Esophagus muscularis mucosa (tissue), 4 donors: ENCODE measurements at regions not wholly inside any gene's neighbourhood (a gene's known extent, or its start where the extent isn't known, plus 50 kb on each side); places are given as distances from the start of the nearest gene placed in this dataset.

Experiments
- DNase-seq: peaks from one replicate; pipeline ENCODE4 v3.0.0-alpha.2; 2017; ENCODE audit errors: extremely low spot score
- H3K27ac ChIP-seq, 4 donors: fragments of 200-600 bp; sonication (generic); replicated peaks in 1 of 4; 1 replicate in 3 of 4; 2 replicates in 1 of 4; pipeline ENCODE4 v1.5.1; 2016 to 2019; ENCODE audit warnings: mild to moderate bottlenecking in 1 of 4
- H3K27me3 ChIP-seq, 4 donors: fragments of 200-600 bp; sonication (generic); one replicate each; pipeline versions ENCODE4 v1.5.1 to v1.6.0; 2016 to 2019
- H3K36me3 ChIP-seq, 4 donors: fragments of 200-600 bp; sonication (generic); one replicate each; pipeline ENCODE4 v1.5.1; 2016 to 2019
- H3K4me1 ChIP-seq, 4 donors: fragments of 200-600 bp; sonication (generic); one replicate each; pipeline ENCODE4 v1.5.1; 2016 to 2019
- H3K4me3 ChIP-seq, 4 donors: fragments of 200-600 bp; sonication (generic); 1 replicate in 2 of 4; 2 replicates in 2 of 4; pipeline ENCODE4 v1.5.1; 2016 to 2019; ENCODE audit warnings: mild to moderate bottlenecking in 4 of 4, moderate library complexity in 1 of 4
- H3K9me3 ChIP-seq, 4 donors: fragments of 200-600 bp; sonication (generic); 1 replicate in 3 of 4; 2 replicates in 1 of 4; pipeline ENCODE4 v1.5.1; 2016 to 2019
- EP300 ChIP-seq: sonication (generic); formaldehyde crosslinking; IDR thresholded peaks from one replicate; pipeline ENCODE4 v1.6.1; 2017; ENCODE audit warnings: antibody characterized with exemption
- POLR2A ChIP-seq: fragments of 450-650 bp; IDR thresholded peaks from one replicate; pipeline ENCODE4 v1.6.1; 2017; ENCODE audit warnings: antibody characterized with exemption, moderate library complexity, mild to moderate bottlenecking, low read depth
- POLR2AphosphoS5 ChIP-seq, 2 donors: sonication (generic); formaldehyde crosslinking; IDR thresholded peaks; one replicate each; pipeline ENCODE4 v1.6.1; 2017; ENCODE audit warnings: antibody characterized with exemption in 2 of 2
- WGBS: methylation state at CpG from one replicate; pipeline ENCODE4 v1.1.5; 2018; 5-methylcytosine and 5-hydroxymethylcytosine counted together
- intact Hi-C: fragments of 100-400 bp; cut with DNase I; formaldehyde crosslinking; loops from one replicate; pipeline ENCODE4 v1.15.1; 2023
- TF ChIP-seq, protein P1 (sequence below), 3 experiments: fragments of 200-600 bp in 2 of 3; fragments of 450-650 bp in 1 of 3; sonication (generic) in 2 of 3; IDR thresholded peaks; one replicate each; pipeline ENCODE4 v1.5.1; 2017 to 2019; ENCODE audit warnings: antibody characterized with exemption in 3 of 3, mild to moderate bottlenecking in 2 of 3, moderate library complexity in 1 of 3

DNA sequence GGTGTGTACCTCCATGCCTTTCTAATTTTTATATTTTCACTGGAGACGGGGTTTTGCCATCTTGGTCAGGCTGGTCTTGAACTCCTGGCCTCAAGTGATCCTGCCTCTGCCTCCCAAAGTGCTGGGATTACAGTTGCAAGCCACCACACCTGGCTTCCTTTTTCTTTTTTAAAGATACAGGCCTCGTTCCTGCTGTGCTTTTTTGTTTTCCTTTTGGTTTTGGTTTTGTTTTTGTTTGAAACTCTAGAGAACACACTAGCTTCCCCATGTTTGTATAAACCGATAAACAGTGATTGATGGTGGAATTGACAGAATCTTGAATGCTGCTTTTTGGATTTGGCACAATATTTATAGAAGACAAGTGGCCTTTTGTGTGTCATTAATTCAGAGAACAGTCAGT lies 1603.4 kb downstream of the MAT2B start:
- Histone ChIP-seq H3K9me3 (no peaks in the 10 kb centered on the region), H3K27me3 (no peaks in the 10 kb centered on the region), H3K4me1 (no peaks in the 10 kb centered on the region), H3K4me3 (no peak overlapping the region), H3K36me3 (no peaks in the 10 kb centered on the region), H3K27ac (no peak overlapping the region)
- TF ChIP-seq POLR2A (no peak), POLR2AphosphoS5 (IDR thresholded peaks at IDR 0.05) (no peak), EP300 (no peak)
- TF ChIP-seq, protein P1, sequence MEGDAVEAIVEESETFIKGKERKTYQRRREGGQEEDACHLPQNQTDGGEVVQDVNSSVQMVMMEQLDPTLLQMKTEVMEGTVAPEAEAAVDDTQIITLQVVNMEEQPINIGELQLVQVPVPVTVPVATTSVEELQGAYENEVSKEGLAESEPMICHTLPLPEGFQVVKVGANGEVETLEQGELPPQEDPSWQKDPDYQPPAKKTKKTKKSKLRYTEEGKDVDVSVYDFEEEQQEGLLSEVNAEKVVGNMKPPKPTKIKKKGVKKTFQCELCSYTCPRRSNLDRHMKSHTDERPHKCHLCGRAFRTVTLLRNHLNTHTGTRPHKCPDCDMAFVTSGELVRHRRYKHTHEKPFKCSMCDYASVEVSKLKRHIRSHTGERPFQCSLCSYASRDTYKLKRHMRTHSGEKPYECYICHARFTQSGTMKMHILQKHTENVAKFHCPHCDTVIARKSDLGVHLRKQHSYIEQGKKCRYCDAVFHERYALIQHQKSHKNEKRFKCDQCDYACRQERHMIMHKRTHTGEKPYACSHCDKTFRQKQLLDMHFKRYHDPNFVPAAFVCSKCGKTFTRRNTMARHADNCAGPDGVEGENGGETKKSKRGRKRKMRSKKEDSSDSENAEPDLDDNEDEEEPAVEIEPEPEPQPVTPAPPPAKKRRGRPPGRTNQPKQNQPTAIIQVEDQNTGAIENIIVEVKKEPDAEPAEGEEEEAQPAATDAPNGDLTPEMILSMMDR (IDR thresholded peaks at IDR 0.05) = no peak
- intact Hi-C loops = no loop called here
- WGBS = 59% methylated on average over 3 of the region's 3 CpGs
- DNase-seq = no peak

DNA sequence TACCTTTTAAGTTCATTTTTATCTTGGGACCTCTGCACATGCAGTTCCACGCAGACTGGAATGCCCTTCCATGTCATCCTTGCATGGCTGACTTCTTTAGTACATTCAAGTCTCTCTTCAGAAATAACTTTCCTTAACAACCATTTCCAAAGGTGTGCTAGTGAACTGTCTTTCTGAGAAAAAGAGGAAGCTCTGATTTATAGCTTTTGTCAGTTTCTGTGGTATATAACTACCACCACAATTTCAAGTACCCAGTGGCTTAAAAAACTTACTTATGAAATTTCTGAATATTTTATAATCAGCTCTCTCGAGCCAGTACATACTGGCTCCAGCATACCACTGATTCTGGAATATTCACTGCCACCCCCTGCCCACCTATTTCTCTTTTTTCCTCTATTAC lies 1613.8 kb downstream of the MAT2B start:
- intact Hi-C loops = no loop called here
- no peak for DNase-seq
- Histone ChIP-seq H3K27me3 (no peaks in the 10 kb centered on the region), H3K36me3 (no peaks in the 10 kb centered on the region), H3K9me3 (no peaks in the 10 kb centered on the region), H3K4me1 (peaks cover 0 to 33% (median 29%) of the 10 kb centered on the region in 4 donors), H3K4me3 (no peak overlapping the region), H3K27ac (no peak overlapping the region)
- TF ChIP-seq POLR2AphosphoS5 (IDR thresholded peaks at IDR 0.05) = no peak
- no peak for TF ChIP-seq EP300
- TF ChIP-seq, protein P1 (IDR thresholded peaks at IDR 0.05) = no peak
- TF ChIP-seq POLR2A = no peak
- WGBS = 90% methylated on average over 2 of the region's 2 CpGs

DNA sequence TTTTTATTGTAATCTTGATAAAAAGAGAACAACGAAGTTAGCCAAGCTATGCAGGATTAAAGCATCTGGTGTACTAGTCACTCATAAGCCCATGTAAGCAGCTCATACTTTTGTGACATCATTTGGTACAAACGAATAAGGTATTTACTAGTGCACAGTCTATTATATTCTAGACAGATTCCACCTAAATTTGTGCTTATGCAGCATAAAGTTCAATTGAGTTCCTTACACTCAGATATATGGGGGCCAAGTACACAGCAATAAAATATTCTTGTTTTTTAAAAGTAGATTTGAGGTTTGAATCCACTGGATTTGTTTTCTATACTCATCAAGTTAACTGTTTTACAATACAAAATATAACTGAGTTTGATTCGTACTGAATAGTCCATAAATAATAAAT lies 1621.2 kb downstream of the MAT2B start:
- DNase-seq = no peak
- no peaks in the 10 kb centered on the region for H3K27me3 ChIP-seq
- no peak for TF ChIP-seq POLR2A
- no peak for TF ChIP-seq POLR2AphosphoS5 (IDR thresholded peaks at IDR 0.05)
- TF ChIP-seq, protein P1 (IDR thresholded peaks at IDR 0.05) = no peak
- no peak for TF ChIP-seq EP300
- WGBS = 81% methylated on average over 3 of the region's 3 CpGs
- H3K4me3 ChIP-seq = no peak overlapping the region
- H3K27ac ChIP-seq = no peak overlapping the region
- H3K4me1 ChIP-seq = peaks cover 0 to 13% (median 13%) of the 10 kb centered on the region in 4 donors
- intact Hi-C loops = no loop called here
- no peaks in the 10 kb centered on the region for H3K36me3 ChIP-seq
- no peaks in the 10 kb centered on the region for H3K9me3 ChIP-seq

DNA sequence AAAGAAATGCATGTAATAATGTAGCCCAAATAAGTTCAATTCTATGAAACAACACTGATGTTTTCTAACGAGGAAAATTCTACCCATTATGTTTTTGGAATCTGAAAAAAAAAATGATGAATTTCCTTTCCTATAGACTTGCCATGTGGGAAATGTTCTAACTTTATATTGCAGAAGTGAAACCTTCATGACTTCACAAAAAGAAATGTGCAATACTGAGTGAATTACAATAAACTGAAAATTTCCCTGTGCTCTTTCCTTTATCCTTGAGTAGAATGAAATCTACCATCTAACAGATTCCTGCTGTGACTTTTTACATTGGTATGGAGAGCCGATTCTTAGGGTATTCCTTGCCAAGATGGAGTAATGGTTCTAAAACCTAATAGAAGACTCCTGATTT lies 1622.5 kb downstream of the MAT2B start:
- H3K4me1 ChIP-seq = peaks cover 0 to under 1% (median 0%) of the 10 kb centered on the region in 4 donors
- DNase-seq = no peak
- TF ChIP-seq, protein P1 (IDR thresholded peaks at IDR 0.05) = no peak
- no peak for TF ChIP-seq POLR2AphosphoS5 (IDR thresholded peaks at IDR 0.05)
- no peak for TF ChIP-seq EP300
- TF ChIP-seq POLR2A = no peak
- H3K9me3 ChIP-seq = no peaks in the 10 kb centered on the region
- H3K4me3 ChIP-seq = no peak overlapping the region
- no peaks in the 10 kb centered on the region for H3K27me3 ChIP-seq
- intact Hi-C loops = no loop called here
- H3K27ac ChIP-seq = no peak overlapping the region
- no peaks in the 10 kb centered on the region for H3K36me3 ChIP-seq
- 68% methylated on average over 2 of the region's 2 CpGs for WGBS

DNA sequence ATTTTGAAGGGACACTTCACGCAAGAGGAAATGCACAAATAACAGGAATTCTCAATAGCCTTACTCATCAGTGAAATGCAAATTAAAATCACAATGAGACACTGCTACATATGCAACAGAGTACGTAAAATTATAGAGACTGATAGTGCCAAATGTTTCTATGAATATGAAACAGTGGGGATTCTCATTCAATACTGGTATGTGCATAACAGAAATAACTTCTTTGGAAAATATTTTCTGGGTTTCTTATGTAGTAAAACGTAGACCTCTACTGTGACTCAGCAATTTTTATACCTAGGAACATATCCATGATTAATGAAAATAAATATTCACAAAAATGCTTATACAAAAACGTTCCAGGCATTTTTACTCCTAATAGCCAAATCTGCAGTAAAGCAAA lies 1625.2 kb downstream of the MAT2B start:
- WGBS = 63% methylated on average over 4 of the region's 4 CpGs

More for the DNA sequence above, 1625.2 kb downstream of the MAT2B start:
- intact Hi-C loops = no loop called here
- H3K4me3 ChIP-seq = no peak overlapping the region
- no peaks in the 10 kb centered on the region for H3K36me3 ChIP-seq
- no peaks in the 10 kb centered on the region for H3K27me3 ChIP-seq
- no peak for DNase-seq
- no peaks in the 10 kb centered on the region for H3K4me1 ChIP-seq
- TF ChIP-seq POLR2AphosphoS5 (IDR thresholded peaks at IDR 0.05) (no peak), EP300 (no peak), POLR2A (no peak)
- TF ChIP-seq, protein P1 (IDR thresholded peaks at IDR 0.05) = no peak
- H3K27ac ChIP-seq = no peak overlapping the region
- H3K9me3 ChIP-seq = no peaks in the 10 kb centered on the region
